SK-N-SH (cell line): ENCODE measurements at regions not wholly inside any gene's neighbourhood (a gene's known extent, or its start where the extent isn't known, plus 50 kb on each side); places are given as distances from the start of the nearest gene placed in this dataset.

Source experiments
- CTCF ChIA-PET: fragments of 300-600, 350-600 bp; formaldehyde crosslinking; extraction: SDS; loops from one replicate; lab custom pipeline; 2021; lab: Yijun Ruan, JAX
- POLR2A ChIA-PET: fragments of 350-600 bp; sonication (Branson Sonifier 250); formaldehyde crosslinking; extraction: SDS; loops from one replicate; lab custom pipeline; 2020; ENCODE audit warnings: antibody characterized with exemption, inconsistent platforms; lab: Yijun Ruan, JAX
- DNase-seq: peaks from one replicate; pipeline ENCODE4 v3.0.0; 2012
- H2AFZ ChIP-seq: fragments of 200-600 bp; sonication (generic); 2 replicates; pipeline ENCODE4 v1.8.1; 2016; ENCODE audit warnings: antibody characterized with exemption, mild to moderate bottlenecking, low read depth
- H3F3A ChIP-seq: fragments of 200-600 bp; sonication (generic); replicated peaks from 2 replicates; pipeline ENCODE3; 2016; ENCODE audit warnings: antibody characterized with exemption, mild to moderate bottlenecking; ENCODE audit not compliant: insufficient read depth
- H3K27ac ChIP-seq, 2 experiments: fragments of 200-500 bp in 1 of 2; fragments of 200-600 bp in 1 of 2; sonication (Bioruptor generic) in 1 of 2; sonication (generic), shearing (Covaris generic) in 1 of 2; 2 replicates each; pipeline versions ENCODE4 v1.5.1 to v1.6.1; 2014 to 2016; ENCODE audit warnings: low read depth in 2 of 2, inconsistent platforms in 1 of 2, low read length in 1 of 2, mild to moderate bottlenecking in 1 of 2, mixed read lengths in 1 of 2
- H3K27me3 ChIP-seq: fragments of 200-600 bp; sonication (generic), shearing (Covaris generic); 2 replicates; pipeline ENCODE4 v1.6.1; 2016; ENCODE audit warnings: mixed run types; ENCODE audit not compliant: insufficient read depth
- H3K36me3 ChIP-seq, 2 experiments: fragments of 200-500 bp in 1 of 2; fragments of 200-600 bp in 1 of 2; sonication (Bioruptor generic) in 1 of 2; sonication (generic) in 1 of 2; replicated peaks in 1 of 2; 2 replicates each; pipeline versions ENCODE3 to v1.5.1; 2014 to 2016; ENCODE audit warnings: low read length in 1 of 2, mild to moderate bottlenecking in 1 of 2; ENCODE audit not compliant: insufficient read depth in 2 of 2, control insufficient read depth in 1 of 2
- H3K4me1 ChIP-seq, 2 experiments: fragments of 200-500 bp in 1 of 2; fragments of 200-600 bp in 1 of 2; sonication (Bioruptor generic) in 1 of 2; sonication (generic), shearing (Covaris generic) in 1 of 2; 2 replicates each; pipeline versions ENCODE4 v1.5.1 to v1.6.1; 2014 to 2016; ENCODE audit warnings: low read depth in 1 of 2, low read length in 1 of 2, mixed run types in 1 of 2; ENCODE audit not compliant: insufficient read depth in 2 of 2, control insufficient read depth in 1 of 2
- H3K4me2 ChIP-seq: fragments of 200-600 bp; sonication (generic), shearing (Covaris generic); 2 replicates; pipeline ENCODE4 v1.6.1; 2017; ENCODE audit warnings: mixed run types
- H3K4me3 ChIP-seq, 2 experiments: fragments of 200-500 bp in 1 of 2; fragments of 200-600 bp in 1 of 2; sonication (Bioruptor generic) in 1 of 2; sonication (generic), shearing (Covaris generic) in 1 of 2; 2 replicates each; pipeline versions ENCODE4 v1.5.1 to v1.8.1; 2014 to 2016; ENCODE audit warnings: low read depth in 2 of 2, inconsistent platforms in 1 of 2, low read length in 1 of 2, mild to moderate bottlenecking in 1 of 2, mixed read lengths in 1 of 2, moderate library complexity in 1 of 2
- H3K79me2 ChIP-seq: fragments of 200-600 bp; sonication (generic); 2 replicates; pipeline ENCODE4 v1.8.1; 2017; ENCODE audit warnings: mild to moderate bottlenecking; ENCODE audit not compliant: insufficient read depth
- H3K9ac ChIP-seq: fragments of 200-600 bp; sonication (generic); 2 replicates; pipeline ENCODE4 v1.6.1; 2017; ENCODE audit warnings: mixed run types
- H3K9me2 ChIP-seq: fragments of 200-600 bp; sonication (generic); 2 replicates; pipeline ENCODE4 v1.6.1; 2017; ENCODE audit warnings: mixed run types
- H3K9me3 ChIP-seq: fragments of 200-600 bp; sonication (generic); 2 replicates; pipeline ENCODE4 v1.6.1; 2017; ENCODE audit warnings: mixed run types, mild to moderate bottlenecking, moderate library complexity
- H4K20me1 ChIP-seq: fragments of 200-600 bp; sonication (generic); 2 replicates; pipeline ENCODE4 v1.6.1; 2017; ENCODE audit warnings: mild to moderate bottlenecking, mixed run types; ENCODE audit not compliant: insufficient read depth
- ELF1 ChIP-seq: IDR thresholded peaks from 2 replicates; pipeline ENCODE4 v1.4.0; 2012
- EZH2phosphoT487 ChIP-seq: fragments of 200-600 bp; sonication (generic); IDR thresholded peaks from 2 replicates; pipeline ENCODE4 v1.6.1; 2017; ENCODE audit warnings: low read depth, mixed run types, mild to moderate bottlenecking, antibody characterized with exemption, moderate library complexity, borderline replicate concordance
- FOXJ3 ChIP-seq: sonication (generic); formaldehyde crosslinking; IDR thresholded peaks from 2 replicates; pipeline ENCODE4 v1.5.1; 2020; ENCODE audit warnings: mild to moderate bottlenecking, missing genetic modification reagents
- GATA2 ChIP-seq: sonication (generic); formaldehyde crosslinking; IDR thresholded peaks from 2 replicates; pipeline ENCODE4 v1.5.0; 2020; ENCODE audit warnings: mild to moderate bottlenecking, missing genetic modification reagents
- JUND ChIP-seq: IDR thresholded peaks from 2 replicates; pipeline ENCODE4 v1.4.0; 2012
- MEF2A ChIP-seq: IDR thresholded peaks from 2 replicates; pipeline ENCODE4 v1.4.0; 2012; ENCODE audit warnings: low read depth, borderline replicate concordance
- NFIC ChIP-seq: IDR thresholded peaks from 2 replicates; pipeline ENCODE4 v1.4.0; 2012; ENCODE audit warnings: borderline replicate concordance
- RCOR1 ChIP-seq: fragments of 150-350 bp; IDR thresholded peaks from 2 replicates; pipeline ENCODE4 v1.6.1; 2017; ENCODE audit warnings: antibody characterized with exemption, low read length
- RFX5 ChIP-seq: IDR thresholded peaks from 2 replicates; pipeline ENCODE4 v1.6.1; 2012; ENCODE audit warnings: mild to moderate bottlenecking, improper control_type of control experiment, low read length
- SMC3 ChIP-seq: IDR thresholded peaks from 2 replicates; pipeline ENCODE4 v1.6.1; 2012; ENCODE audit warnings: low read depth, low read length, improper control_type of control experiment
- TAF1 ChIP-seq: IDR thresholded peaks from 2 replicates; pipeline ENCODE4 v1.6.1; 2012; ENCODE audit warnings: low read depth, mild to moderate bottlenecking, low read length, moderate library complexity, borderline replicate concordance
- TCF12 ChIP-seq: IDR thresholded peaks from 2 replicates; pipeline ENCODE4 v1.4.0; 2012
- WGBS: methylation state at CpG from one replicate; pipeline ENCODE4 v1.1.6; 2017; ENCODE audit warnings: low lambda C conversion rate; 5-methylcytosine and 5-hydroxymethylcytosine counted together
- TF ChIP-seq, protein P1 (sequence below): IDR thresholded peaks from 2 replicates; pipeline ENCODE4 v1.4.0; 2012; ENCODE audit warnings: low read depth, borderline replicate concordance
- TF ChIP-seq, protein P2 (sequence below): fragments of 150-350 bp; IDR thresholded peaks from 2 replicates; pipeline ENCODE4 v1.6.1; 2016; ENCODE audit warnings: mild to moderate bottlenecking, low read depth, low read length

DNA sequence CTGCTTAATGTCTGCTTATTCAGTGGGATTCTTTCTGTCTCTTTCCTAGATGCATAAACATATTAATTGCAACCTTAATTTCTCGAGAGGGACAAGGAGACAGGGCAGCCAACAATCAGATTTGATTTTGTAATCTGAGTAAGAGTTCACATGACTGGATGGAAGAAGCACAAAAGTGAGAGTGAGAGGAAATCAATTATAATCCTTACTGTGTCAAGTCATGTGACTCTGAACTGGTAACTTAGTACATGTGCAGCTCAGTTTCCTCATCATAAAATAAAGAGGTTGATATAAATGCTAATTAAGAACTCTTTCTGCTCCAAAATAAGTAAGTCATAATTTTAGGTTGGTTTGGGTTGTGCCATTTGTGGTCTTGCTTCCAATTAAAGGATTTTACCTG is 439.5 kb downstream of the AMY1C start:
- CTCF ChIA-PET, result interaction anchor here (0.7 kb wide), 1 partner anchor 1065 kb away, joined by 3 read pairs; no protein-coding TSS in a partner anchor
- POLR2A ChIA-PET, result no interaction called here
- H3K9me2 ChIP-seq, result no peaks in the 10 kb centered on the region

DNA sequence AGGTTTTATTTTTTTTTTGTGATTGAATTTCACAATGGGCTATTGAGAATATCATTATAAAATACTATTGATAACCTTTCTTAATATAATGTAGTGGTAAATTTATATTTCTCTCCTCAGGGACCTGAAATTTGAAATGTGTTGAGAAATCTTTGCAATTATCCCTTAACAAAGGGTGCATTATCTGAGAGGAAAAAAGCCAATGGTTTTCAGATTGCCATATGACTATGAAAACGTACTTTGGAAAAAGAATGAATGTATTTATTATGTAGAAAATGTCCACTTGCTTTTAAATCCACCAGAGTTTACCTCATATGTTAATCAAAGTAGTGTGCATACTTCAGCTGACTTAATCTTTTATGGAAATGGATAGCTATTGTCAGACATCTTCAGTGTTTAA is 441.1 kb downstream of the AMY1C start:
- ChIA-PET POLR2A (no interaction called here), CTCF (no interaction called here)
- 3% methylated on average over 1 of the region's 1 CpG for WGBS
- Histone ChIP-seq H2AFZ (no peak overlapping the region), H3K4me3 (no peak overlapping the region), H4K20me1 (no peaks in the 10 kb centered on the region), H3K27ac (no peak overlapping the region), H3K27me3 (no peaks in the 10 kb centered on the region), H3K9ac (no peak overlapping the region), H3K4me2 (no peak overlapping the region), H3K9me2 (no peaks in the 10 kb centered on the region), H3F3A (no peaks in the 10 kb centered on the region), H3K4me1 (no peaks in the 10 kb centered on the region), H3K36me3 (no peaks in the 10 kb centered on the region), H3K9me3 (no peaks in the 10 kb centered on the region), H3K79me2 (no peaks in the 10 kb centered on the region)
- TF ChIP-seq FOXJ3, result no peak
- TF ChIP-seq EZH2phosphoT487, result no peak
- no peak for TF ChIP-seq MEF2A
- TF ChIP-seq RFX5, result no peak
- no peak for DNase-seq

More for the DNA sequence above, 439.5 kb downstream of the AMY1C start:
- Histone ChIP-seq H3K4me3 (no peak overlapping the region), H3K27ac (no peak overlapping the region), H3K4me2 (no peak overlapping the region), H3K4me1 (no peaks in the 10 kb centered on the region), H3K36me3 (no peaks in the 10 kb centered on the region), H3F3A (no peaks in the 10 kb centered on the region), H4K20me1 (no peaks in the 10 kb centered on the region), H3K27me3 (no peaks in the 10 kb centered on the region), H3K9ac (no peak overlapping the region), H3K9me3 (no peaks in the 10 kb centered on the region), H2AFZ (no peak overlapping the region), H3K79me2 (no peaks in the 10 kb centered on the region)
- no peak for TF ChIP-seq RCOR1
- no peak for TF ChIP-seq GATA2 (CRISPR knock-in tag)
- TF ChIP-seq, protein P1, sequence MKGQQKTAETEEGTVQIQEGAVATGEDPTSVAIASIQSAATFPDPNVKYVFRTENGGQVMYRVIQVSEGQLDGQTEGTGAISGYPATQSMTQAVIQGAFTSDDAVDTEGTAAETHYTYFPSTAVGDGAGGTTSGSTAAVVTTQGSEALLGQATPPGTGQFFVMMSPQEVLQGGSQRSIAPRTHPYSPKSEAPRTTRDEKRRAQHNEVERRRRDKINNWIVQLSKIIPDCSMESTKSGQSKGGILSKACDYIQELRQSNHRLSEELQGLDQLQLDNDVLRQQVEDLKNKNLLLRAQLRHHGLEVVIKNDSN, result no peak
- TF ChIP-seq TCF12, result no peak
- no peak for TF ChIP-seq JUND
- no peak for TF ChIP-seq SMC3
- no peak for TF ChIP-seq ELF1
- no peak for TF ChIP-seq NFIC
- no peak for TF ChIP-seq TAF1
- TF ChIP-seq, protein P2, sequence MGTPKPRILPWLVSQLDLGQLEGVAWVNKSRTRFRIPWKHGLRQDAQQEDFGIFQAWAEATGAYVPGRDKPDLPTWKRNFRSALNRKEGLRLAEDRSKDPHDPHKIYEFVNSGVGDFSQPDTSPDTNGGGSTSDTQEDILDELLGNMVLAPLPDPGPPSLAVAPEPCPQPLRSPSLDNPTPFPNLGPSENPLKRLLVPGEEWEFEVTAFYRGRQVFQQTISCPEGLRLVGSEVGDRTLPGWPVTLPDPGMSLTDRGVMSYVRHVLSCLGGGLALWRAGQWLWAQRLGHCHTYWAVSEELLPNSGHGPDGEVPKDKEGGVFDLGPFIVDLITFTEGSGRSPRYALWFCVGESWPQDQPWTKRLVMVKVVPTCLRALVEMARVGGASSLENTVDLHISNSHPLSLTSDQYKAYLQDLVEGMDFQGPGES, result no peak
- 5% methylated on average over 1 of the region's 1 CpG for WGBS
- DNase-seq, result no peak
